GM19025 (cell line): ENCODE measurements at regions not wholly inside any gene's neighbourhood (a gene's known extent, or its start where the extent isn't known, plus 50 kb on each side); places are given as distances from the start of the nearest gene placed in this dataset.
A peak's percentile ranks its signal among the peaks of the same experiment; 100 is the strongest.
"Not testable (repeated sequence)": the region's sequence is repeated elsewhere in the genome, so short reads cannot be mapped to it uniquely, and the experiment has no call there.

Experiments
- ATAC-seq: cut with Tn5 transposase; IDR thresholded peaks from one replicate; pipeline ENCODE4 v1.9.1; 2021; ENCODE audit warnings: mild to moderate bottlenecking, low read depth, moderate library complexity; ENCODE audit not compliant: unreplicated experiment

- ATAC-seq = not testable (repeated sequence)
Measured at GRCh38 chr3:87737817-87738216, 321.0 kb downstream of the CGGBP1 start.

DNA sequence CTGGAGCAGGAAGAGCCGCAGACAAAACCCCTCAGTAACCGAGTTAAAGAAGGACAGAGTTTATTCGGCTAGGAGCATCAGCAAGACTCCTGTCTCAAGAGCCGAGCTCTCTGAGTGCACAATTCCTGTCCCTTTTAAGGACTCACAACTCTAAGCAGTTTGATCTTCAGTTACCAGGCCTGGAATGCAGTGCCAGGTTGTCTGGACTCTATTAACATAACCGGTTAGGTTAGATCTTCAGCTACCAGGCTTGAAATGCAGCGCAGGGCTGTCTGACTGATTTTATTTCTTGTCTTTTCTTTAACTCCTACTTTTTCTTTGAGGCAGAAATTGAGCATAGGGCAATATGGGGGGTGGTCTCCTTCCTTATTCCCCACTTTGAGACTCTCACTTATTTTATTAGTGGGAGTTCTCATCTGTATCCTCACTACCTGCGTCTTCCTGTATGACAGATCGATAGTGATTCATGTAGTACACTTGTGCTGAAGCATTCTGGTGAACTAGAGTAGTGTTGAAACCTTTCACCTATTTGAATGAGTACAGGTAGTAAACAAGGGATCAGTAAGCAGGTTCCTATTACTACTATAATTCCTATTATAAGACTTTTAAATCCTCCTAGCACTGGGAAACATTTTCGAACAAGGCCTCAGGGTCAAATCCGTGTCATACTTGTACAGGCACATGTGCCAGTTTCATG lies 325.0 kb downstream of the CGGBP1 start:
- no peak for ATAC-seq

DNA sequence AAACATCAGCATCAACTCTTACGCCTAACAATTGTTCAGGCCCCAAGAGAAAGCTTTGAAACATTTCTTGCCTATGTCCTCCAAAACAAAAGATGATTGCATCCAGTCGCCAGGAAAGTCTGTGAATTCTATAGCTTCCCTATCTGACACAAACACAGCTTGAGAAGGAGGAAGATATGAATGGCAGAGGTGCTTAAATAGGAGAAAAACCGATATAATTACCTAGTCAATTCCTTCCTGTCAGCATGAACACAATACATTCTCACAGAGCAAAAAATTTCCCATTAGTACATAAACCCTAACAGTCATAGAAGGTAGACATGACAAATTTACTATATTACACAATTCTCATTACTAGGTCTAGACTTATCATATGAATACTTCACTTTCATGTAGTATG lies 326.5 kb downstream of the CGGBP1 start:
- no peak for ATAC-seq

DNA sequence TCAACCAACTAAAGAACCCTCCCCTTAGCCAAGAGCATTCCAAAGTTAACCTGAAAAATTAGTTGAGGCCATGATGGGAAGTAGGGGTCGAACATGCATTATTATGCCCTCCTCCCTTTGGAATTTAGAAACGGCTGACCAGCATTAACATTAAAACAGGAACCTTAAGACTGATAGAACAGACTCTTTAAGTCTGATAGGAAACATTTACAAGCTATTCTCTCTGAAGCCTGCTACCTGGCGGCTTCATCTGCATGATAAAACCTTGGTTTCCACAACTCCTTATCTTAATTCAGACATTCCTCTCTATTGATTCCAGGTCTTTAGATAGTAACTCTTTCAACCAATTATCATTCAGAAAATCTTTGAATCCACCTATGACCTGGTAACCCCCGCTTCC lies 331.0 kb downstream of the CGGBP1 start:
- ATAC-seq = no peak

DNA sequence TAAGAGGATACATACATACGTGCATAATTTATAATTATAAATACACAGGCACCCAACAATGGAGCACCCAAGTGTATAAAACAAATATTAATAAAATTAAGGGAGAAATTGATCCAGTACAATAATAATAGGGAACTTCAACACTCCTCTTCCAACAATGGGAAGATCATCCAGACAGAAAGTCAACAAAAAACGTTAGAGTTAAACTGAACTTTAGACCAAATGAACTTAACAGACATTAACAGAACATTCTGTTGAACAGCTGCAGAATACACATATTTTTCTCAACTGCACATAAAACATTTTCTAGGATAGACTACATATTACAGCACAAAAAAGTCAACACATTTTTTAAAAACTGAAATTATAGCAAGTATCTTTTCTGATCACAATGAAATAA lies 339.7 kb downstream of the CGGBP1 start:
- ATAC-seq = no peak

DNA sequence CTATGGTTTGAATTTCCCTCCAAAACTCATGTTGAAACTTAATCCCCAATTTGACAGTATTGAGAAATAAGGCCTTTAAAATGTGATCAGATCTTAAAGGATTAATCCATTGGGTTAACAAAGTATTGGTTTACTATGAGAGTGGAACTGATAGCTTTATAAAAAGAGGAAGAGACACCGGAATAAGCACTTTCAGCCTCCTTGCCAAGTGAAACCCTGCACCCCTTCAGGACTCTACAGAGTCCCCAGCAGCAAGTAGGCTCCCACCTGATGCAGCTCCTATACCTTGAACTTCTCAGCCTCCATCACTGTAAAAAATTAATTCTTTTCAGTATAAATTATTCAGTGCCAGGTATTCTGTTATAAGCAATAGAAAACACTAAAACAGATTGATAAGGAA lies 348.3 kb downstream of the CGGBP1 start:
- no peak for ATAC-seq

DNA sequence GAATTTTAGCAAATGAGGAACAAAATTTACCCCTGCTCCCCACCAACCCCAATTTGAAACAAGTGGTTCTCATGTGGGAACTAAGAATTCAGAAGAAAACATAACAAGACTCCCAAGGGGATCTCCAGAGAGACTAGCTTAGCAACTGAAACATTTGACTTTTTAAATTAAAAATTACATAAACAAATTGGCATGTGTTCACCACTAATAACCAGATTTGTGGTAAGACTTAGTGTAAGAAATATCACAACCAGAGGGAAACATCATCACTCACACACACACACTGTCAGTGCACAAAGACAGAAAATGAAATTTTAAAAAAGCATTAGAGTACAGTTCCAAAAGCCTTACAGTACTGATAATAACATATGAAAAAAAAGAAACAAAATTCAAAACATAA lies 348.8 kb downstream of the CGGBP1 start:
- no peak for ATAC-seq

- no peak for ATAC-seq
Measured at GRCh38 chr3:87706176-87706575, 352.6 kb downstream of the CGGBP1 start.

- no peak for ATAC-seq
Measured at GRCh38 chr3:87702600-87702999, 356.2 kb downstream of the CGGBP1 start.

DNA sequence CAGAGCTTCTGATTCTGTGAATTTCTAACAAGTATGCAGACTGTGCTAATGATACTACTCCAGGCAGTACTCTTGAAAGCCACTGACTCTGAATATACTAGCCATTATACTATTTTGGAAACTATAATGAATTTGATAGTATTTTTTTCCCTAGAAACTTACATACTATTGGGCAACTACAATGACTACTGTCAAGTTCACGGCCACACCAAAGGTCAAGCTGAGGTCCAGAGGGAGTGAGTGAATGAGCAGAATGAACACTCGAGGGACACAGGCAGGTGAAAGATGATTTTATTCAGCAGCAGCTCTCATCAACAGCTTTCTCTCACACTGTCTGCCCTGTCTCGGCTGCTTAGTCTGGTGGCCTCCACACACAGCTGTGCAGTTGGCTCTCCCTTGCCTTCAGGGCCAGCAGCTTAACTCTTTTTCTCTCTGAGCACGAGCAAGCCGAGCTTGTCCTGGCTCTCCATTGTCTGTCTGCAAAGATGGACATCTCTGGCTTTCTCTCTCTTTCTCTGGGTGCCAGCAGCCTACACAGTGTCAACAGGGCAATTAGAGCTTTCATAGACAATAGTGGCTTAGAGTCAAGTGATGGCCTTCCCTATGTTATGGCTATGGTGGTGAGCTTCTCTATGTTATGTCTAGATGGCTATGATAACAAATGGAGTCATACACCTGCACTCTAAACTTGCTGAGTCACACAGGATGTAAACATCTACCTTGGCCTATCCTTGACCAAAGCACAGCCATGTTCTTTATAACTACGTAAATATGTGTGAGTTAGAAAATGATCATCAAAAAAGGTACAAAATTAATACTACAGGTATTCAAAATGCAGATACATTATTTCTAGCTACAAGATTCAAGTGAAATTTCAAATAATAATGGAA lies 362.4 kb downstream of the CGGBP1 start:
- ATAC-seq = no peak

DNA sequence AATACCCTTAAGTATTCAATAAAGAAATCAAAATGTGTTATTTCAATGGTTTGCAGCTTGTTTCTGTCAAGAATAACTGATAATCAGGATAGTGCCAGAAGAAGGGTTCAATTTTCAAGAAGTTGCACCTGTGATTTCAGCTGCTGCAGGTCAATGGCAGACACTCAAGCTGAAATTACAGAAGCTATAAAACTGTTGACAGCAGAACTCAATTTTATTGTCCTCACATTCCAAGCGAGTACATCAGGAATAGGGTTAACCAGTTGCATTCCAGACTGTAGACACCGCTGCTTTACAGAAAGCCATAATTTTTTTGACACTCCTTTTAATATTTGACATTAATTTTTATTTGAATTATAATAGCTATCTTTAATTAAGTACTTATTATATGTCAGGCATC lies 364.1 kb downstream of the CGGBP1 start:
- no peak for ATAC-seq

DNA sequence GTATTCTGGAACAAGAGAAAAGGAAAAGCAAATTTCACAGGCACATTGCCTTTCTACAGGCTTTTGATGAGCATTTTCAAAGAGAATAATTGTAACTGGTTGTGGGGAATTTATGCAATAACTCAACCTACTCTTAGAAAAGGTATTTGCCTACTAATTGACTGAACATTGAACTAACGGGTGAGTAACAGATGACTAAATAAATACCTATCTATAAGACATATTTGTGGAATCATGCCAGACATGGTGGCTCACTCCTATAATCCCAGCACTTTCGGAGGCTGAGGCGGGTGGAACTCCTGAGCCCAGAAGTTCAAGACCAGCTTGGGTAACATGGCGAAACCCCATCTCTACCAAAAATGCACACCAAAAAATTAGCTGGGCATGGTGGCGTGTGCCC lies 367.7 kb downstream of the CGGBP1 start:
- ATAC-seq = no peak

DNA sequence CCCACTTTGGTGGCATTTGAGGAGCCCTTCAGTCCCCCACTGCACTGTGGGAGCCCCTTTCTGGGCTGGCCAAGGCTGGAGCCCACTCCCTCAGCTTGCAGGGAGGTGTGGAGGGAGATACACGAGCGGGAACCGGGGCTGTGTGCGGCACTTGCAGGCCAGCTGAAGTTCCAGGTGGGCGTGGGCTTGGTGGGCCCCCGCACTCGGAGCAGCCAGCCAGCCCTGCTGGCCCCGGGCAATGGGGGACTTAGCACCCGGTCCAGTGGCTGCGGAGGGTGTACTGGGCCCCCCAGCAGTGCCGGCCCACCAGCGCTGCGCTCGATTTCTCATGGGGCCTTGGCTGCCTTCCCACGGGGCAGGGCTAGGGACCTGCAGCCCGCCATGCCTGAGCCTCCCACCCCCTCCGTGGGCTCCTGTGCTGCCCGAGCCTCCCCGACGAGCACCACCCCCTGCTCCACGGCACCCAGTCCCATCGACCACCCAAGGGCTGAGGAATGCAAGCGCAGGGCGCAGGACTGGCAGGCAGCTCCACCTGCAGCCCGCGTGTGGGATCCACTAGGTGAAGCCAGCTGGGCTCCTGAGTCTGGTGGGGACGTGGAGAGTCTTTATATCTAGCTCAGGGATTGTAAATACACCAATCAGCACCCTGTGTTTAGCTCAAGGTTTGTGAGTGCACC lies 379.7 kb downstream of the CGGBP1 start:
- ATAC-seq = not testable (repeated sequence)

- peak; percentile 100 for ATAC-seq
Measured at GRCh38 chr3:87674397-87675161, 384.2 kb downstream of the CGGBP1 start.

- ATAC-seq = no peak
Measured at GRCh38 chr3:87673132-87673531, 385.7 kb downstream of the CGGBP1 start.

GRCh38 chr3:87654184-87654583 lies 377.8 kb upstream of the POU1F1 start:
- no peak for ATAC-seq

GRCh38 chr3:87653138-87653537 lies 376.8 kb upstream of the POU1F1 start:
- ATAC-seq = not testable (repeated sequence)

DNA sequence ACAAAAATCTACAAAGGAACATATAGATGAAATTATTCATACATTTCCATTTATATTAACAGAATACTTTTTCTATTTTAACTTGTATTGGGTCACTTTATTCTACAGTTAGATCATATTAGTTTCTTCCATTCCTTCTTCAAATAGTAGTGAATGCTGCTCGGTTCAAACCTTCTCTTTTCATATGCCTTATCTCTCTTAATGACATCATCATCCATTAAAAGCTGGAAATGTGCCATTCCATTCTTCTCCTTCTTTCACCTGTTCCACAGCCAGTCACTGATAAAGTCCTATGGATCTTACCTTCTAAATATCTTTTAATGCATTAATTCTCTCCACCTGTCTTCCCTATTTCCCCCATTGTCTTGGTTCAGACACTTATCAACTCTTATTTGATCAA lies 358.0 kb upstream of the POU1F1 start:
- ATAC-seq = no peak

- ATAC-seq = no peak
Measured at GRCh38 chr3:87627316-87627715, 350.9 kb upstream of the POU1F1 start.

DNA sequence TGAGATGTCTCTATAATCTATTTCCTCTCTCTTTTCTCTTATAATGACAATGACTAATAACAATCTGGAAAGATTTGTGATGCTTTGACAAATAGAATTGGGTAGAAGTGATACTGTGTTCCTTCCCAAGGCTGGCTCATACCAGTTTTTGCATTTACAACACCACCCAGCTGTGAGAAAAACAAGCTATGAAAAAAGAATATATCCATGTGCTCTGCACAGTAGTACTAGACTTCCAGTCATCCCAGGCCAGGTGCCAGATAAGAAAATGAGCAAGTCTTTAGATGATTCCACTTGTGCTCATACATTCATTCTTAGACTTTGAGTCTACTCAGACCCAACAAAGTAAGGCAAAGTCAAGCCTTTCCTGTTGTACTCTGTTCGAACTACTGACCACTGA lies 350.2 kb upstream of the POU1F1 start:
- ATAC-seq = no peak

GRCh38 chr3:87625876-87626275 lies 349.5 kb upstream of the POU1F1 start:
- ATAC-seq = no peak
